H1 (cell line): ENCODE measurements at regions not wholly inside any gene's neighbourhood (a gene's known extent, or its start where the extent isn't known, plus 50 kb on each side); places are given as distances from the start of the nearest gene placed in this dataset.

Experiments used
- CTCF ChIA-PET: fragments of 300-600 bp; sonication (Branson Sonifier 250); formaldehyde crosslinking; loops from one replicate; lab custom pipeline; 2021; ENCODE audit not compliant: partially characterized antibody; lab: Charles Lee
- POLR2A ChIA-PET: fragments of 300-600 bp; sonication (Branson Sonifier 250); formaldehyde crosslinking; loops from one replicate; lab custom pipeline; 2021; ENCODE audit warnings: inconsistent platforms; ENCODE audit not compliant: partially characterized antibody; lab: Charles Lee
- DNase-seq, 2 experiments: peaks; one replicate each; pipeline versions ENCODE4 v3.0.0 to v3.0.0-alpha.2; 2010 to 2022; ENCODE audit warnings: low spot score in 2 of 2, low read depth in 1 of 2, mixed read lengths in 1 of 2
- FAIRE-seq: peaks from 2 replicates; lab custom pipeline; 2011; peaks lifted over from hg19 to GRCh38; lab: Jason Lieb, UNC
- H2AFZ ChIP-seq: 2 replicates; pipeline ENCODE4 v1.8.1; 2012; ENCODE audit warnings: low read length, inconsistent platforms
- H2AK5ac ChIP-seq: 2 replicates; pipeline ENCODE4 v1.6.1; 2013; ENCODE audit warnings: low read depth, low read length
- H2BK120ac ChIP-seq: replicated peaks from 2 replicates; pipeline ENCODE3; 2013; ENCODE audit warnings: low read depth, low read length, inconsistent platforms
- H2BK12ac ChIP-seq: 2 replicates; pipeline ENCODE4 v1.6.1; 2013; ENCODE audit warnings: low read depth, low read length
- H2BK15ac ChIP-seq: 2 replicates; pipeline ENCODE4 v1.6.1; 2013; ENCODE audit warnings: low read length
- H2BK20ac ChIP-seq: 2 replicates; pipeline ENCODE4 v1.6.1; 2013; ENCODE audit warnings: low read length
- H2BK5ac ChIP-seq: 2 replicates; pipeline ENCODE4 v1.6.1; 2013; ENCODE audit warnings: low read depth, low read length
- H3K14ac ChIP-seq: 2 replicates; pipeline ENCODE4 v1.6.1; 2013; ENCODE audit warnings: inconsistent platforms; ENCODE audit not compliant: insufficient read length
- H3K18ac ChIP-seq: 2 replicates; pipeline ENCODE4 v1.6.1; 2013; ENCODE audit warnings: low read length; ENCODE audit errors: extremely low read depth
- H3K23ac ChIP-seq: 2 replicates; pipeline ENCODE4 v1.6.1; 2013; ENCODE audit warnings: inconsistent platforms; ENCODE audit not compliant: insufficient read length
- H3K23me2 ChIP-seq: 2 replicates; pipeline ENCODE4 v1.6.1; 2013; ENCODE audit warnings: low read depth, low read length
- H3K27ac ChIP-seq: 2 replicates; pipeline ENCODE4 v1.6.1; 2011; ENCODE audit warnings: low read depth, low read length, inconsistent platforms
- H3K27me3 ChIP-seq, 4 experiments: replicated peaks in 1 of 4; 1 replicate in 1 of 4; 2 replicates in 3 of 4; pipeline versions ENCODE4 v1.6.1 to v1.8.1; 2011 to 2013; ENCODE audit warnings: low read length in 3 of 4, mild to moderate bottlenecking in 3 of 4, inconsistent platforms in 2 of 4, mixed read lengths in 2 of 4, moderate library complexity in 1 of 4; ENCODE audit not compliant: control insufficient read depth in 3 of 4, insufficient read depth in 3 of 4; ENCODE audit errors: extremely low read depth in 1 of 4
- H3K36me3 ChIP-seq, 4 experiments: 2 replicates each; pipeline versions ENCODE4 v1.6.1 to v1.8.1; 2011 to 2013; ENCODE audit warnings: mild to moderate bottlenecking in 4 of 4, low read length in 3 of 4, moderate library complexity in 2 of 4, control low read depth in 1 of 4, inconsistent platforms in 1 of 4; ENCODE audit not compliant: insufficient read depth in 4 of 4, control insufficient read depth in 2 of 4
- H3K4ac ChIP-seq: replicated peaks from 2 replicates; pipeline ENCODE3; 2013; ENCODE audit warnings: low read length, low read depth, mixed read lengths, inconsistent platforms; ENCODE audit not compliant: insufficient read length
- H3K4me1 ChIP-seq, 4 experiments: replicated peaks in 1 of 4; 1 replicate in 1 of 4; 2 replicates in 3 of 4; pipeline versions ENCODE4 v1.6.1 to v1.8.1; 2011 to 2013; ENCODE audit warnings: low read length in 3 of 4, inconsistent platforms in 2 of 4, mixed read lengths in 1 of 4; ENCODE audit not compliant: insufficient read depth in 4 of 4, control insufficient read depth in 3 of 4
- H3K4me2 ChIP-seq, 2 experiments: 2 replicates each; pipeline versions ENCODE4 v1.6.1 to v1.8.1; 2011 to 2013; ENCODE audit warnings: low read depth in 2 of 2, low read length in 2 of 2, control low read depth in 1 of 2, inconsistent platforms in 1 of 2, mild to moderate bottlenecking in 1 of 2; ENCODE audit not compliant: insufficient read depth in 1 of 2
- H3K4me3 ChIP-seq, 4 experiments: fragments of 200-600, 300-600 bp in 1 of 4; sonication (generic), shearing (Covaris generic), sonication (Bioruptor Twin) in 1 of 4; 2 replicates each; pipeline versions ENCODE4 v1.5.1 to v1.8.1; 2011 to 2016; ENCODE audit warnings: low read length in 4 of 4, low read depth in 3 of 4, control low read depth in 2 of 4, inconsistent platforms in 2 of 4, mild to moderate bottlenecking in 2 of 4, mixed read lengths in 1 of 4, moderate library complexity in 1 of 4; ENCODE audit not compliant: insufficient read depth in 2 of 4; ENCODE audit errors: extremely low read depth in 1 of 4
- H3K56ac ChIP-seq: replicated peaks from 2 replicates; pipeline ENCODE3; 2013; ENCODE audit warnings: low read depth, mild to moderate bottlenecking, mixed read lengths, low read length, inconsistent platforms; ENCODE audit not compliant: insufficient read length
- H3K79me1 ChIP-seq: 2 replicates; pipeline ENCODE4 v1.6.1; 2013; ENCODE audit warnings: low read depth, low read length, control low read depth
- H3K79me2 ChIP-seq, 2 experiments: 2 replicates each; pipeline versions ENCODE4 v1.6.1 to v1.8.1; 2012 to 2013; ENCODE audit warnings: low read length in 2 of 2, mild to moderate bottlenecking in 2 of 2, inconsistent platforms in 1 of 2; ENCODE audit not compliant: insufficient read depth in 2 of 2, control insufficient read depth in 1 of 2
- H3K9ac ChIP-seq, 4 experiments: replicated peaks in 1 of 4; 1 replicate in 1 of 4; 2 replicates in 3 of 4; pipeline versions ENCODE4 v1.6.1 to v1.8.1; 2011 to 2013; ENCODE audit warnings: low read depth in 3 of 4, low read length in 3 of 4, control low read depth in 2 of 4, mild to moderate bottlenecking in 2 of 4, moderate library complexity in 2 of 4, inconsistent platforms in 1 of 4; ENCODE audit errors: extremely low read depth in 1 of 4
- H3K9me3 ChIP-seq, 2 experiments: 2 replicates each; pipeline versions ENCODE4 v1.6.1 to v1.8.1; 2012 to 2013; ENCODE audit warnings: mild to moderate bottlenecking in 2 of 2, moderate library complexity in 2 of 2, control low read depth in 1 of 2, inconsistent platforms in 1 of 2, low read depth in 1 of 2, low read length in 1 of 2, mixed read lengths in 1 of 2; ENCODE audit not compliant: insufficient read depth in 2 of 2
- H4K20me1 ChIP-seq, 2 experiments: replicated peaks in 1 of 2; 2 replicates each; pipeline versions ENCODE3 to v1.8.1; 2011 to 2013; ENCODE audit warnings: inconsistent platforms in 2 of 2, low read length in 2 of 2, mild to moderate bottlenecking in 1 of 2; ENCODE audit not compliant: insufficient read depth in 2 of 2, control insufficient read depth in 1 of 2
- H4K5ac ChIP-seq: 2 replicates; pipeline ENCODE4 v1.6.1; 2013; ENCODE audit warnings: low read length, low read depth, mixed read lengths, inconsistent platforms; ENCODE audit not compliant: insufficient read length
- H4K8ac ChIP-seq: 2 replicates; pipeline ENCODE4 v1.8.0; 2013; ENCODE audit warnings: mild to moderate bottlenecking, moderate library complexity, low read length, inconsistent platforms; ENCODE audit not compliant: insufficient read depth; ENCODE audit errors: extremely low read depth
- H4K91ac ChIP-seq: replicated peaks from 2 replicates; pipeline ENCODE3; 2013; ENCODE audit warnings: low read length, mixed read lengths, inconsistent platforms; ENCODE audit not compliant: insufficient read length
- CBX8 ChIP-seq: fragments of 300-800, 300-1000 bp; sonication (generic); IDR thresholded peaks from 2 replicates; pipeline ENCODE4 v1.7.1; 2016; ENCODE audit warnings: low read depth, low read length, borderline replicate concordance
- RFX5 ChIP-seq: IDR thresholded peaks from 2 replicates; pipeline ENCODE4 v1.6.1; 2011; ENCODE audit warnings: low read depth, low read length, improper control_type of control experiment, borderline replicate concordance
- SIX5 ChIP-seq: IDR thresholded peaks from 2 replicates; pipeline ENCODE4 v1.6.1; 2011; ENCODE audit warnings: mild to moderate bottlenecking, low read depth, low read length
- WGBS, 2 experiments: shearing (Covaris generic) in 1 of 2; methylation state at CpG; one replicate each; pipeline versions ENCODE4 v1.1.6 to v1.1.7; 2013 to 2015; ENCODE audit warnings: low lambda C conversion rate in 2 of 2, mixed read lengths in 2 of 2, inconsistent platforms in 1 of 2, low coverage in 1 of 2, missing lambda C conversion rate in 1 of 2; ENCODE audit not compliant: insufficient replicate concordance in 2 of 2, insufficient coverage in 1 of 2, insufficient read length in 1 of 2; ENCODE audit errors: extremely low coverage in 1 of 2, missing lambda C conversion rate in 1 of 2; 5-methylcytosine and 5-hydroxymethylcytosine counted together

- Histone ChIP-seq H4K91ac (no peak overlapping the region), H3K4me2 (no peak overlapping the region)
- POLR2A ChIA-PET: no interaction called here
Measured at GRCh38 chr7:35544028-35544742, 150.8 kb downstream of the HERPUD2 start.

More at GRCh38 chr7:35544028-35544742, 150.8 kb downstream of the HERPUD2 start:
- Histone ChIP-seq H2BK120ac (no peak overlapping the region), H2AK5ac (no peak overlapping the region), H3K23me2 (no peaks in the 10 kb centered on the region), H3K4me1 (no peaks in the 10 kb centered on the region), H3K36me3 (no peaks in the 10 kb centered on the region), H2AFZ (no peak overlapping the region), H3K14ac (no peak overlapping the region), H4K8ac (no peak overlapping the region), H3K79me1 (no peaks in the 10 kb centered on the region), H3K4me3 (no peak overlapping the region), H3K9me3 (no peaks in the 10 kb centered on the region)
- no peak for DNase-seq
- CTCF ChIA-PET: interaction anchor here (0.6 to 2.0 kb wide), 6 partner anchors 9 to 489 kb away, joined by 3 to 9 read pairs (median 4); no protein-coding TSS in a partner anchor
- WGBS, 2 experiments: 85% methylated on average over 7 of the region's 7 CpGs; no CpG with 5 or more reads in 1 of the 2 experiments
- TF ChIP-seq CBX8 (no peak), RFX5 (no peak), SIX5 (no peak)
- TF ChIP-seq, all 59 proteins: peak for 0
- Histone ChIP-seq H3K79me2 (no peaks in the 10 kb centered on the region), H2BK12ac (no peak overlapping the region), H3K18ac (no peak overlapping the region), H4K5ac (no peak overlapping the region), H3K27me3 (no peaks in the 10 kb centered on the region), H3K9ac (no peak overlapping the region), H3K4ac (no peak overlapping the region), H3K56ac (no peak overlapping the region), H2BK5ac (no peak overlapping the region), H3K23ac (no peak overlapping the region), H2BK20ac (no peak overlapping the region), H2BK15ac (no peak overlapping the region), H4K20me1 (no peaks in the 10 kb centered on the region), H3K27ac (no peak overlapping the region)
- no peak for FAIRE-seq
